Muscle layer of colon (tissue), 2 donors: ENCODE measurements at regions not wholly inside any gene's neighbourhood (a gene's known extent, or its start where the extent isn't known, plus 50 kb on each side); places are given as distances from the start of the nearest gene placed in this dataset.

Experiments
- H3K27ac ChIP-seq: one replicate; pipeline ENCODE4 v1.7.0; 2013; ENCODE audit warnings: low read depth, mild to moderate bottlenecking, low read length, moderate library complexity
- H3K27me3 ChIP-seq, 2 donors: one replicate each; pipeline ENCODE4 v1.7.0; 2013; ENCODE audit warnings: low read length in 2 of 2, mild to moderate bottlenecking in 2 of 2; ENCODE audit not compliant: insufficient read depth in 2 of 2, control insufficient read depth in 1 of 2
- H3K36me3 ChIP-seq: one replicate; pipeline ENCODE4 v1.7.0; 2013; ENCODE audit warnings: mild to moderate bottlenecking, low read length; ENCODE audit not compliant: insufficient read depth
- H3K4me1 ChIP-seq: one replicate; pipeline ENCODE4 v1.7.0; 2013; ENCODE audit warnings: mild to moderate bottlenecking, low read length; ENCODE audit not compliant: insufficient read depth
- H3K4me3 ChIP-seq, 2 donors: one replicate each; pipeline ENCODE4 v1.7.0; 2013; ENCODE audit warnings: low read length in 2 of 2, low read depth in 1 of 2, mild to moderate bottlenecking in 1 of 2, moderate library complexity in 1 of 2
- H3K9ac ChIP-seq: one replicate; pipeline ENCODE4 v1.7.0; 2013; ENCODE audit warnings: low read length
- H3K9me3 ChIP-seq: one replicate; pipeline ENCODE4 v1.7.0; 2013; ENCODE audit warnings: mild to moderate bottlenecking, low read length
- donor health status: abdominal sarcoma.
- donor health status: Adenocarcinoma of cecum.

DNA sequence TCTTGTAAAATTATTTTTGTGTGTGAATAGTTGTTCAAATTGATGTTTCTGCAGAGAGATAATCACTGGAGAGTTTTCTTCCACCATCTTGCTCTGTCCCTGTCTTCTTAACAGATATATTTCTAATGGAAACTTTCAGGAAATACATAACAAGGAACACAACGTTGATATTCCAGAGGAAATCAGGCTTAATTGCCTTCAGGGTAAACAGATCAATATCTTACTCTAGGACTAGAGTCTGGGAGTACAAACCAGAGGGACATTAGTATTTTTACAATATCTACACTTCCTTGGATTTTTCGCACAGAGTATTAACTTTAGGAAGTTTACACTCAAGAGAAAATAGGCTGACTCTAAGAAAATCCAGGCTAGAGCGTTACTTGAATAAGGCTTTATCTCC lies 159.1 kb downstream of the PFKFB3 start:
- H3K9ac ChIP-seq = no peak overlapping the region
- no peaks in the 10 kb centered on the region for H3K36me3 ChIP-seq
- no peak overlapping the region for H3K4me3 ChIP-seq
- H3K4me1 ChIP-seq = no peaks in the 10 kb centered on the region
- no peaks in the 10 kb centered on the region for H3K27me3 ChIP-seq
- no peaks in the 10 kb centered on the region for H3K9me3 ChIP-seq
- H3K27ac ChIP-seq = no peak overlapping the region

DNA sequence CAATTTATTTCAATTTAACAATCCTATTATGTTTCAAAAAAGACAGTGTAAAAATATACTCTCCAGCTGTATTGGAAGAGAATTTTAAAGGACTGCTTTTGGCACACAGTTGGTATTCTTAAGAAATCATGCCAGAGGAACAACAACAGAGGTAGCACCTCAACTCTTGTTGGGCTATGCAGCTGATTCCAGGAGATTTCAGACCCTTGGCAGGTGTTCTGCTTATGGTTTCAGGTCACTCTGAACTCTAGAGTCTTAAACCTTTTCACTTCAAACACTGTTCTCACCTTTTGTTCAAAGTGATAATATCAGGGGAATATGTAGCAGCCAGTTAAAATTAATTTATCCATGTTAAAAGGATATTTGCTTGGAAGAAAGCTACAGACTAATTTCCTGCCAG lies 160.1 kb downstream of the PFKFB3 start:
- H3K9me3 ChIP-seq = no peaks in the 10 kb centered on the region
- H3K27me3 ChIP-seq = no peaks in the 10 kb centered on the region
- H3K9ac ChIP-seq = no peak overlapping the region
- H3K4me3 ChIP-seq = no peak overlapping the region
- H3K4me1 ChIP-seq = no peaks in the 10 kb centered on the region
- no peak overlapping the region for H3K27ac ChIP-seq
- no peaks in the 10 kb centered on the region for H3K36me3 ChIP-seq

DNA sequence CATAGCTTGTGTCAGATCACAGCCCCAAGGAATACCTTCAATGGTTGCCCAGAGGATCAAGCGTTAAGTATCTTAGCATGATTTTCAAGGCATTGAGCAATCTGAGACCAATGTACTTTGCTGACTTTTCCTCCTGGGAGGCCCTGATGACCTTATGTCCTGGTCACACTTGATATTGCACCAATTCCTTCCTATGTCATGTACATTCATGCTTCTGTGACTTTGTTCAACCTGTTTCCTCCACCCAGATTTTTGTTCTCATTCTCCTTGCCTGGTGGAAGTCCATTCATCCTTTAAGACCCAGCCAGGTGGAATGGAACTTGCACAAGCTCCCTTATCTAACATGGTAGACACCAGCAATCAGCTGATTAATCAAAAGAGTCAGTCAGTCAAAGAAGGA lies 160.8 kb downstream of the PFKFB3 start:
- no peaks in the 10 kb centered on the region for H3K9me3 ChIP-seq
- no peaks in the 10 kb centered on the region for H3K36me3 ChIP-seq
- no peaks in the 10 kb centered on the region for H3K27me3 ChIP-seq
- H3K4me1 ChIP-seq = no peaks in the 10 kb centered on the region
- no peak overlapping the region for H3K4me3 ChIP-seq
- H3K27ac ChIP-seq = no peak overlapping the region
- no peak overlapping the region for H3K9ac ChIP-seq

DNA sequence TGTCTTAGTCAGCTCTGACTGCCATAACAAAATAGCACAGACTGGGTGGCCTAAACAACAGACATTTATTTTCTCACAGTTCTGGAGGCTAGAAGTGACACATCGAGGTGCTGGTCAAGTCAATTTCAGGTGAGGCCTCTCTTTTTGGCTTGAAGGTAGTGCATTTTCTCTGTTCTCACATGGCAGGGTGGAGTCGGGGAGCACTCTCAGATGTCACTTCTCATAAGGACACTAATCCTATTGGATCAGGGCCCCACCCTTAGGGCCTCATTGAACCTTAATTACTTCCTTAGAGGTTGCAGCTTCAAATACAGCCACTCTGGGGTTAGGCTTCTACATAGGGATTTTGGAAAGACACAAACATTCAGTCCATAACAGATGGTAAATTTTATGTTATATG lies 161.6 kb downstream of the PFKFB3 start:
- H3K27me3 ChIP-seq = no peaks in the 10 kb centered on the region
- no peaks in the 10 kb centered on the region for H3K4me1 ChIP-seq
- no peak overlapping the region for H3K4me3 ChIP-seq
- no peak overlapping the region for H3K9ac ChIP-seq
- H3K36me3 ChIP-seq = no peaks in the 10 kb centered on the region
- no peaks in the 10 kb centered on the region for H3K9me3 ChIP-seq
- H3K27ac ChIP-seq = no peak overlapping the region

- H3K27ac ChIP-seq = no peak overlapping the region
- no peaks in the 10 kb centered on the region for H3K27me3 ChIP-seq
- no peaks in the 10 kb centered on the region for H3K9me3 ChIP-seq
- H3K4me3 ChIP-seq = no peak overlapping the region
- no peaks in the 10 kb centered on the region for H3K36me3 ChIP-seq
- no peak overlapping the region for H3K9ac ChIP-seq
- no peaks in the 10 kb centered on the region for H3K4me1 ChIP-seq
Measured at GRCh38 chr10:6364893-6365292, 162.2 kb downstream of the PFKFB3 start.

- Histone ChIP-seq H3K9me3 (no peaks in the 10 kb centered on the region), H3K27me3 (no peaks in the 10 kb centered on the region), H3K4me1 (no peaks in the 10 kb centered on the region), H3K9ac (no peak overlapping the region), H3K27ac (no peak overlapping the region), H3K36me3 (no peaks in the 10 kb centered on the region), H3K4me3 (no peak overlapping the region)
Measured at GRCh38 chr10:6365384-6365783, 162.7 kb downstream of the PFKFB3 start.
